ENCODE measurements at regions not wholly inside any gene's neighbourhood (a gene's known extent, or its start where the extent isn't known, plus 50 kb on each side); places are given as distances from the start of the nearest gene placed in this dataset.

GRCh38 chr11:27848423-27848822, 148.2 kb upstream of the BDNF start:
- no peak for TF ChIP-seq TCF12 (IDR thresholded peaks at IDR 0.05; ENCODE audit: low read depth, low read length)
- TF ChIP-seq CTCF (IDR thresholded peaks at IDR 0.05; ENCODE audit: control extremely low read depth in 1 of 3, insufficient read depth in 1 of 3, low read depth in 1 of 3, low read length in 3 of 3): no peak
- no peak for TF ChIP-seq USF2 (IDR thresholded peaks at IDR 0.05; ENCODE audit: low read length)
- TF ChIP-seq TAF1 (IDR thresholded peaks at IDR 0.05; ENCODE audit: low read depth, low read length): no peak
- no peak for TF ChIP-seq SIX5 (IDR thresholded peaks at IDR 0.05; ENCODE audit: low read depth, low read length)
- no peak for TF ChIP-seq SIRT6 (IDR thresholded peaks at IDR 0.05; ENCODE audit: low read length)
